HG02588 (cell line): ENCODE measurements at regions not wholly inside any gene's neighbourhood (a gene's known extent, or its start where the extent isn't known, plus 50 kb on each side); places are given as distances from the start of the nearest gene placed in this dataset.
"Not testable (repeated sequence)": the region's sequence is repeated elsewhere in the genome, so short reads cannot be mapped to it uniquely, and the experiment has no call there.

Experiments used
- ATAC-seq: cut with Tn5 transposase; IDR thresholded peaks from one replicate; pipeline ENCODE4 v1.9.1; 2021; ENCODE audit warnings: mild to moderate bottlenecking, moderate library complexity; ENCODE audit not compliant: unreplicated experiment

- ATAC-seq, result no peak
These were observed 136.1 kb upstream of the WDFY3 start for GRCh38 chr4:85102606-85103005.

- no peak for ATAC-seq
These were observed 139.7 kb upstream of the WDFY3 start for GRCh38 chr4:85106166-85106565.

- no peak for ATAC-seq
These were observed 140.4 kb upstream of the WDFY3 start for GRCh38 chr4:85106805-85107336.

GRCh38 chr4:85107553-85107952, 141.1 kb upstream of the WDFY3 start:
- no peak for ATAC-seq

- no peak for ATAC-seq
These were observed 147.2 kb upstream of the WDFY3 start for GRCh38 chr4:85113706-85114105.

- no peak for ATAC-seq
These were observed 148.0 kb upstream of the WDFY3 start for GRCh38 chr4:85114526-85114925.

- no peak for ATAC-seq
These were observed 149.5 kb upstream of the WDFY3 start for GRCh38 chr4:85116008-85116407.

- no peak for ATAC-seq
These were observed 159.2 kb upstream of the WDFY3 start for GRCh38 chr4:85125688-85126087.

GRCh38 chr4:85126991-85127591, 160.6 kb upstream of the WDFY3 start:
- no peak for ATAC-seq

- peak; percentile 91 for ATAC-seq
These were observed 161.2 kb upstream of the WDFY3 start for GRCh38 chr4:85127653-85128052.

GRCh38 chr4:85128246-85129204, 162.0 kb upstream of the WDFY3 start:
- no peak for ATAC-seq

GRCh38 chr4:85129354-85130125, 163.1 kb upstream of the WDFY3 start:
- not testable (repeated sequence) for ATAC-seq

- ATAC-seq, result no peak
These were observed 165.6 kb upstream of the WDFY3 start for GRCh38 chr4:85132117-85132516.

GRCh38 chr4:85132570-85132969, 166.1 kb upstream of the WDFY3 start:
- no peak for ATAC-seq

- not testable (repeated sequence) for ATAC-seq
These were observed 173.3 kb upstream of the WDFY3 start for GRCh38 chr4:85139749-85140148.

- no peak for ATAC-seq
These were observed 176.0 kb upstream of the WDFY3 start for GRCh38 chr4:85142451-85142850.

GRCh38 chr4:85147481-85148076, 181.1 kb upstream of the WDFY3 start:
- peak; percentile 82 for ATAC-seq

- ATAC-seq, result no peak
These were observed 183.2 kb upstream of the WDFY3 start for GRCh38 chr4:85149676-85150075.

GRCh38 chr4:85151371-85151770, 184.9 kb upstream of the WDFY3 start:
- no peak for ATAC-seq

- ATAC-seq, result no peak
These were observed 185.3 kb upstream of the WDFY3 start for GRCh38 chr4:85151786-85152185.

- no peak for ATAC-seq
These were observed 186.0 kb upstream of the WDFY3 start for GRCh38 chr4:85152480-85152879.
